ENCODE measurements at regions not wholly inside any gene's neighbourhood (a gene's known extent, or its start where the extent isn't known, plus 50 kb on each side); places are given as distances from the start of the nearest gene placed in this dataset.

GRCh38 chr13:89865164-89866064 is 1482.1 kb upstream of the MIR17HG start:
- Mint-ChIP-seq H3K4me3 (no peak overlapping the region), H3K4me1 (no peaks in the 10 kb centered on the region), H3K36me3 (no peaks in the 10 kb centered on the region), H3K9me3 (peaks cover 22% of the 10 kb centered on the region), H3K27me3 (no peaks in the 10 kb centered on the region), H3K27ac (no peak overlapping the region)

- no peak overlapping the region for H3K27ac Mint-ChIP-seq
These were observed 1478.2 kb upstream of the MIR17HG start for GRCh38 chr13:89869312-89869711.

GRCh38 chr13:89878904-89879303 is 1468.6 kb upstream of the MIR17HG start:
- H3K9me3 Mint-ChIP-seq = peaks cover 13% of the 10 kb centered on the region
- H3K27ac Mint-ChIP-seq = no peak overlapping the region
- no peak overlapping the region for H3K4me3 Mint-ChIP-seq
- H3K4me1 Mint-ChIP-seq = no peaks in the 10 kb centered on the region
- H3K36me3 Mint-ChIP-seq = no peaks in the 10 kb centered on the region
- no peaks in the 10 kb centered on the region for H3K27me3 Mint-ChIP-seq

More at GRCh38 chr13:89869312-89869711, 1478.2 kb upstream of the MIR17HG start:
- Mint-ChIP-seq H3K4me1 (no peaks in the 10 kb centered on the region), H3K36me3 (no peaks in the 10 kb centered on the region), H3K4me3 (no peak overlapping the region), H3K27me3 (no peaks in the 10 kb centered on the region), H3K9me3 (peaks cover 13% of the 10 kb centered on the region)

GRCh38 chr13:89880201-89880600 is 1467.3 kb upstream of the MIR17HG start:
- Mint-ChIP-seq H3K36me3 (no peaks in the 10 kb centered on the region), H3K9me3 (peaks cover 11% of the 10 kb centered on the region), H3K27me3 (no peaks in the 10 kb centered on the region), H3K27ac (no peak overlapping the region), H3K4me3 (no peak overlapping the region), H3K4me1 (no peaks in the 10 kb centered on the region)

GRCh38 chr13:89883893-89884448 is 1463.5 kb upstream of the MIR17HG start:
- Mint-ChIP-seq H3K36me3 (no peaks in the 10 kb centered on the region), H3K4me3 (no peak overlapping the region), H3K27me3 (no peaks in the 10 kb centered on the region), H3K4me1 (no peaks in the 10 kb centered on the region), H3K27ac (no peak overlapping the region), H3K9me3 (peaks cover 4% of the 10 kb centered on the region)

GRCh38 chr13:89890806-89891205 is 1456.7 kb upstream of the MIR17HG start:
- no peaks in the 10 kb centered on the region for H3K27me3 Mint-ChIP-seq
- H3K4me1 Mint-ChIP-seq = no peaks in the 10 kb centered on the region
- no peaks in the 10 kb centered on the region for H3K36me3 Mint-ChIP-seq
- no peak overlapping the region for H3K27ac Mint-ChIP-seq
- H3K4me3 Mint-ChIP-seq = no peak overlapping the region
- peaks cover 6% of the 10 kb centered on the region for H3K9me3 Mint-ChIP-seq

- Mint-ChIP-seq H3K27me3 (no peaks in the 10 kb centered on the region), H3K9me3 (peaks cover 6% of the 10 kb centered on the region), H3K27ac (no peak overlapping the region), H3K4me3 (no peak overlapping the region), H3K4me1 (no peaks in the 10 kb centered on the region), H3K36me3 (no peaks in the 10 kb centered on the region)
These were observed 1456.1 kb upstream of the MIR17HG start for GRCh38 chr13:89891416-89891815.

GRCh38 chr13:89897681-89898080 is 1449.8 kb upstream of the MIR17HG start:
- Mint-ChIP-seq H3K27ac (no peak overlapping the region), H3K27me3 (no peaks in the 10 kb centered on the region), H3K9me3 (peaks cover 5% of the 10 kb centered on the region), H3K4me1 (no peaks in the 10 kb centered on the region), H3K36me3 (no peaks in the 10 kb centered on the region), H3K4me3 (no peak overlapping the region)

- no peak overlapping the region for H3K27ac Mint-ChIP-seq
- no peaks in the 10 kb centered on the region for H3K36me3 Mint-ChIP-seq
- H3K4me3 Mint-ChIP-seq = no peak overlapping the region
- H3K9me3 Mint-ChIP-seq = peaks cover 5% of the 10 kb centered on the region
- no peaks in the 10 kb centered on the region for H3K4me1 Mint-ChIP-seq
- no peaks in the 10 kb centered on the region for H3K27me3 Mint-ChIP-seq
These were observed 1448.0 kb upstream of the MIR17HG start for GRCh38 chr13:89899302-89900103.

- Mint-ChIP-seq H3K4me1 (no peaks in the 10 kb centered on the region), H3K4me3 (no peak overlapping the region), H3K9me3 (peaks cover 5% of the 10 kb centered on the region), H3K36me3 (no peaks in the 10 kb centered on the region), H3K27me3 (no peaks in the 10 kb centered on the region), H3K27ac (no peak overlapping the region)
These were observed 1447.3 kb upstream of the MIR17HG start for GRCh38 chr13:89900104-89900765.

GRCh38 chr13:89902223-89902622 is 1445.3 kb upstream of the MIR17HG start:
- Mint-ChIP-seq H3K9me3 (peaks cover 5% of the 10 kb centered on the region), H3K36me3 (no peaks in the 10 kb centered on the region), H3K4me3 (no peak overlapping the region), H3K4me1 (no peaks in the 10 kb centered on the region), H3K27me3 (no peaks in the 10 kb centered on the region), H3K27ac (no peak overlapping the region)

GRCh38 chr13:89903115-89903514 is 1444.4 kb upstream of the MIR17HG start:
- Mint-ChIP-seq H3K4me3 (no peak overlapping the region), H3K36me3 (no peaks in the 10 kb centered on the region), H3K27ac (no peak overlapping the region), H3K9me3 (no peaks in the 10 kb centered on the region), H3K27me3 (no peaks in the 10 kb centered on the region), H3K4me1 (no peaks in the 10 kb centered on the region)

GRCh38 chr13:89910166-89910565 is 1437.3 kb upstream of the MIR17HG start:
- H3K36me3 Mint-ChIP-seq = no peaks in the 10 kb centered on the region
- no peaks in the 10 kb centered on the region for H3K27me3 Mint-ChIP-seq
- H3K4me1 Mint-ChIP-seq = no peaks in the 10 kb centered on the region
- no peak overlapping the region for H3K4me3 Mint-ChIP-seq
- no peak overlapping the region for H3K27ac Mint-ChIP-seq
- H3K9me3 Mint-ChIP-seq = no peaks in the 10 kb centered on the region

- Mint-ChIP-seq H3K4me3 (no peak overlapping the region), H3K9me3 (peaks cover 5% of the 10 kb centered on the region), H3K27me3 (no peaks in the 10 kb centered on the region), H3K36me3 (no peaks in the 10 kb centered on the region), H3K27ac (no peak overlapping the region), H3K4me1 (no peaks in the 10 kb centered on the region)
These were observed 1430.9 kb upstream of the MIR17HG start for GRCh38 chr13:89916551-89916950.

GRCh38 chr13:89920461-89920860 is 1427.0 kb upstream of the MIR17HG start:
- Mint-ChIP-seq H3K27me3 (no peaks in the 10 kb centered on the region), H3K27ac (no peak overlapping the region), H3K9me3 (peaks cover 8% of the 10 kb centered on the region), H3K36me3 (no peaks in the 10 kb centered on the region), H3K4me1 (no peaks in the 10 kb centered on the region), H3K4me3 (no peak overlapping the region)

Data from activated naive CD4-positive, alpha-beta T cell treated with anti-CD3 and anti-CD28 coated beads, Interleukin-2, amount 50 U/mL, for 24 hours (primary cell).